AG04450 (cell line): ENCODE measurements at regions not wholly inside any gene's neighbourhood (a gene's known extent, or its start where the extent isn't known, plus 50 kb on each side); places are given as distances from the start of the nearest gene placed in this dataset.

ENCODE experiments used
- CTCF ChIA-PET: fragments of 300-600, 350-600 bp; formaldehyde crosslinking; extraction: SDS; loops from one replicate; lab custom pipeline; 2022; ENCODE audit warnings: antibody characterized with exemption, inconsistent platforms; lab: Charles Lee
- POLR2A ChIA-PET: fragments of 350-600 bp; formaldehyde crosslinking; extraction: SDS; loops from one replicate; lab custom pipeline; 2021; ENCODE audit warnings: antibody characterized with exemption, inconsistent platforms; lab: Yijun Ruan, JAX
- DNase-seq: peaks from one replicate; pipeline ENCODE4 v3.0.0-alpha.2; 2011; ENCODE audit warnings: low read depth, low spot score
- H3K27ac ChIP-seq: one replicate; pipeline ENCODE4 v1.5.1; 2012; ENCODE audit warnings: low read depth, low read length, control low read depth
- H3K27me3 ChIP-seq: one replicate; pipeline ENCODE4 v1.6.0; 2012; ENCODE audit warnings: low read length; ENCODE audit not compliant: control insufficient read depth, insufficient read depth
- H3K4me3 ChIP-seq: 2 replicates; pipeline ENCODE4 v1.5.1; 2011; ENCODE audit warnings: mild to moderate bottlenecking, low read depth, low read length, control low read depth
- H3K9me3 ChIP-seq: 2 replicates; pipeline ENCODE4 v1.5.1; 2012; ENCODE audit warnings: low read length; ENCODE audit not compliant: control insufficient read depth, insufficient read depth
- TF ChIP-seq, protein P1 (sequence below): IDR thresholded peaks from 2 replicates; pipeline ENCODE4 v1.5.1; 2011; ENCODE audit warnings: low read depth, low read length, control low read depth, inconsistent platforms

DNA sequence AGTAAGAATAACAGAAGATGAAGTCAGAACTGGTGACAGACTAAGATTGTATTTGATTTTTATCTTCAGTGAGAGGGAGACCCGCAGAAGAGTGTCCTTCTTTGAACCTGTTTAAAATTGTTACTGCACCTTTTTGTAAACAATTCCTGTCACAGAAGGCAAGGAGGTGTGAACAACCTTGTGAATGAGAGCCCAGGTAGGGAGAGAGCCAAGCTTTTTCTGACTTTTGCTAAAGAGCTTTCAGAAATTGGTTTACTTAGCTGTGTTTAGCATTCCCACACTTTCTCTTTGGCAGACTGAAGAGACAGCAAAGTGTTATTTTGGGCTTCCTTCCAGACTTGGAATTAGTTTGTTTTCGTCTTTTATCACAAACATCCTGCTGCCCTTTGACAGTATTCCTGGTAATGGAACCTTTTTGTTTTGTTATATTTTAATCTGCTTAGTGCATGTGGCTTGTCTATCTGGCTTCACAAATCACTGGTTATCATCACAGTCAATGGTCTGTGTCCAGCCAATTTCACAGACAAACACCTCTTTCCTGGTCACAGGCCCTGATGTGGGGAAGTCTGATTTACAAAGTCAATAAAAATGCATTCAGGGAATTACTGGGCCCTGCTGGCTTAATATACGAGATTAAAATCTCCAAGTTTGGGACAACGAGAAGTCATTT is 85.7 kb upstream of the HS3ST2 start:
- TF ChIP-seq, protein P1, sequence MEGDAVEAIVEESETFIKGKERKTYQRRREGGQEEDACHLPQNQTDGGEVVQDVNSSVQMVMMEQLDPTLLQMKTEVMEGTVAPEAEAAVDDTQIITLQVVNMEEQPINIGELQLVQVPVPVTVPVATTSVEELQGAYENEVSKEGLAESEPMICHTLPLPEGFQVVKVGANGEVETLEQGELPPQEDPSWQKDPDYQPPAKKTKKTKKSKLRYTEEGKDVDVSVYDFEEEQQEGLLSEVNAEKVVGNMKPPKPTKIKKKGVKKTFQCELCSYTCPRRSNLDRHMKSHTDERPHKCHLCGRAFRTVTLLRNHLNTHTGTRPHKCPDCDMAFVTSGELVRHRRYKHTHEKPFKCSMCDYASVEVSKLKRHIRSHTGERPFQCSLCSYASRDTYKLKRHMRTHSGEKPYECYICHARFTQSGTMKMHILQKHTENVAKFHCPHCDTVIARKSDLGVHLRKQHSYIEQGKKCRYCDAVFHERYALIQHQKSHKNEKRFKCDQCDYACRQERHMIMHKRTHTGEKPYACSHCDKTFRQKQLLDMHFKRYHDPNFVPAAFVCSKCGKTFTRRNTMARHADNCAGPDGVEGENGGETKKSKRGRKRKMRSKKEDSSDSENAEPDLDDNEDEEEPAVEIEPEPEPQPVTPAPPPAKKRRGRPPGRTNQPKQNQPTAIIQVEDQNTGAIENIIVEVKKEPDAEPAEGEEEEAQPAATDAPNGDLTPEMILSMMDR: no peak
- POLR2A ChIA-PET: no interaction called here
- no peak for DNase-seq
- Histone ChIP-seq H3K27ac (no peak overlapping the region), H3K4me3 (no peak overlapping the region), H3K9me3 (peaks cover 4% of the 10 kb centered on the region), H3K27me3 (no peaks in the 10 kb centered on the region)
- CTCF ChIA-PET: no interaction called here

DNA sequence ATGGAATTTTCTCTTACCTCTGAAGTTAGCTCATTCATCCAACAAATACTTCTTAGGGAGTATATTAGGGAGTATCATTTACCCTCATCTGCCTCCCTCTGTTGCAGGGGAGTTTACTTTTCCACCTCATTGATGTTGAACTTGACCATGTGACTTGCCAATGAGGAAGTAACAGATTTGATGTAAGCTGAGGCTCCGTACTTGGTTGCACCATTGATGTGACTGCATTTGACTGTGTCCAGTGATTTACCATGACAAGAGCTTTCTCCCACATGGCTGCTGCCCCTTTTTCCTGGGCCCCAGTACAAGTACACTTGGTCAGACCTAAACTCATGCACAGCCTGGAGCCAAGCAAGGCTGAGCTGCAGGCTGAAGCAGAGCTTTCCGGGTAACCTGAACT is 81.6 kb upstream of the HS3ST2 start:
- DNase-seq: no peak
- CTCF ChIA-PET: no interaction called here
- H3K27me3 ChIP-seq: peaks cover 2% of the 10 kb centered on the region

DNA sequence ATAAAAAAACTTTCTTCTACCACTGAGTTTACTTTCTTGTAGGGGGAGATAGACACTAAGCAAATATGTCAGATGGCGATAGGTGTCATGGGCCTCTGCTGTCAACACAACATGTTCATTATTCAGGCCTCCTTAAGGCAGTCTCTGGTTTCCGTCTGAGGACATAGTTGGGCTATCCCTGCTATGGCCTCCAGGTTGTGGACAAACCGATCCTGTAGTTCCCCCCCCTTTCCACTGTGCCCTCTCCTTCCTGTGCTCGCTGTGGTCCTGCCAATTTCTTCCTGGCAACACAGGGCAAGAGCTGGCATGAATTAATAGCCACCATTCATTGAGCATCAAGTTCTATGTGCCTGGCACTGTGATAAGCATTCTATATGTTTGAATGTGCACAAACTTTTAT is 81.0 kb upstream of the HS3ST2 start:
- Histone ChIP-seq H3K27me3 (peaks cover 2% of the 10 kb centered on the region), H3K9me3 (no peaks in the 10 kb centered on the region), H3K4me3 (no peak overlapping the region), H3K27ac (no peak overlapping the region)
- TF ChIP-seq, protein P1: no peak
- ChIA-PET CTCF (no interaction called here), POLR2A (interaction anchor here (0.6 kb wide), 1 partner anchor 150 kb away, joined by 3 read pairs; no protein-coding TSS in a partner anchor)
- DNase-seq: no peak

More for the DNA sequence above, 81.6 kb upstream of the HS3ST2 start:
- Histone ChIP-seq H3K9me3 (no peaks in the 10 kb centered on the region), H3K27ac (no peak overlapping the region), H3K4me3 (no peak overlapping the region)
- TF ChIP-seq, protein P1: no peak
- POLR2A ChIA-PET: no interaction called here

DNA sequence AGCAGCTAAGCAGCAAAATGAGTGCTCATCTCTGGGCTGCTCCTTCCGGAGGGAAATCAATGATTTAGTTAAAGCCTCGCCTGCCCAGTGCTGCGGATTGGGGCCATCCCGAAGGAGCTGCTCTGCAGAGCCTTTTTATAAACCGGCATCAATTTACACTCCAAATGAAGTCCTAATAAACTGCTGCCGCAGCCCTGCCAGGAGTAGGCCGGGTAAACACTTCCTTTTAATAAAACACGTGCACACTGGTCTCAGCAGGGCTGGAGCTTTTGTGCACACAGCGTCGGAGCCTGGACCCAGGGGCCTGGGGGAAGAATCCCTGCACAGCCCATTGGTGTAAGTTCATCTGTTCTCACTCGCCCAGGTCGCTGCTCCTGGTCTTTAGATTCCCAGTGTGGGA is 79.6 kb upstream of the HS3ST2 start:
- TF ChIP-seq, protein P1: no peak
- ChIA-PET CTCF (no interaction called here), POLR2A (no interaction called here)
- no peak for DNase-seq
- Histone ChIP-seq H3K4me3 (no peak overlapping the region), H3K9me3 (no peaks in the 10 kb centered on the region), H3K27me3 (peaks cover 2% of the 10 kb centered on the region), H3K27ac (no peak overlapping the region)

DNA sequence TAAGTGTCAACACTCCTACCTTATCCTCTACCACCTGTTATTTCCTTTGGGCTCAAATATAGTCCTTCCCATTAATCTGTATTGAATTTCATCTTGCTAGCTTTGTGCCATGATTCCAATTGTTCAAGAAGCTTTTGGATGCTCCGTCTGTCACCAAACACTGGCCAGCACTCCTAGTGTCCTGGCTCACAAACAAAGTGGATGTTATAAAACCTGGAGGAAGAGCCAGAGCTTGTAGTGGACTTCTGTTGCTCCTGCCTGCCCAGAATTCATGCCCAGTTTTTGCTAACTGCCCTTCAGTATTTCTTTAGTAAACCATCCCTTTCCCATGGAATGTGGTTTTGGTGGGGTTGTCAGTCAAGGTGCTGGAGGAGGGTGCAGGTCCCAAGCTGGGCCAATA is 77.2 kb upstream of the HS3ST2 start:
- H3K27ac ChIP-seq: no peak overlapping the region
- no peak overlapping the region for H3K4me3 ChIP-seq
- H3K9me3 ChIP-seq: no peaks in the 10 kb centered on the region
- DNase-seq: no peak
- ChIA-PET CTCF (no interaction called here), POLR2A (no interaction called here)
- H3K27me3 ChIP-seq: peaks cover 2% of the 10 kb centered on the region
- TF ChIP-seq, protein P1: no peak
